Smooth muscle cell (in vitro differentiated cells): ENCODE measurements at regions not wholly inside any gene's neighbourhood (a gene's known extent, or its start where the extent isn't known, plus 50 kb on each side); places are given as distances from the start of the nearest gene placed in this dataset.
"Not testable (repeated sequence)": the region's sequence is repeated elsewhere in the genome, so short reads cannot be mapped to it uniquely, and the experiment has no call there.

ENCODE experiments used
- DNase-seq: peaks from one replicate; lab custom pipeline; 2025; ENCODE audit not compliant: unreplicated experiment; lab: John Stamatoyannopoulos, UW
- H2AFZ ChIP-seq: fragments of 200-600 bp; sonication (generic); 2 replicates; pipeline ENCODE4 v1.6.0; 2016; ENCODE audit warnings: antibody characterized with exemption, low read depth, mild to moderate bottlenecking
- H3F3A ChIP-seq: fragments of 200-600 bp; sonication (generic); 2 replicates; pipeline ENCODE4 v1.6.0; 2017; ENCODE audit warnings: antibody characterized with exemption, low read depth
- H3K27ac ChIP-seq: fragments of 200-600 bp; sonication (generic); 2 replicates; pipeline ENCODE4 v1.5.1; 2016; ENCODE audit warnings: low read depth, mild to moderate bottlenecking
- H3K27me3 ChIP-seq: fragments of 200-600 bp; sonication (generic); 2 replicates; pipeline ENCODE4 v1.6.1; 2016; ENCODE audit warnings: low read depth, mild to moderate bottlenecking
- H3K36me3 ChIP-seq: fragments of 200-600 bp; sonication (generic); 2 replicates; pipeline ENCODE4 v1.5.1; 2016; ENCODE audit warnings: low read depth
- H3K4me1 ChIP-seq: fragments of 200-600 bp; sonication (generic); 2 replicates; pipeline ENCODE4 v1.5.1; 2016; ENCODE audit warnings: low read depth
- H3K4me2 ChIP-seq: fragments of 200-600 bp; sonication (generic); 2 replicates; pipeline ENCODE4 v1.6.0; 2016; ENCODE audit warnings: mild to moderate bottlenecking
- H3K4me3 ChIP-seq: fragments of 200-600 bp; sonication (generic); 2 replicates; pipeline ENCODE4 v1.5.1; 2016; ENCODE audit warnings: mild to moderate bottlenecking
- H3K79me2 ChIP-seq: fragments of 200-600 bp; sonication (generic); 2 replicates; pipeline ENCODE4 v1.6.0; 2016; ENCODE audit warnings: low read depth, mild to moderate bottlenecking
- H3K9ac ChIP-seq: fragments of 200-600 bp; sonication (generic); 2 replicates; pipeline ENCODE4 v1.6.0; 2016; ENCODE audit warnings: low read depth
- H3K9me3 ChIP-seq: fragments of 200-600 bp; sonication (generic); replicated peaks from 2 replicates; pipeline ENCODE4 v1.5.1; 2016; ENCODE audit warnings: low read depth
- H4K20me1 ChIP-seq: fragments of 200-600 bp; sonication (generic); 2 replicates; pipeline ENCODE4 v1.6.0; 2016; ENCODE audit warnings: low read depth
- WGBS: methylation state at CpG from one replicate; pipeline ENCODE4 v1.1.7; 2016; ENCODE audit warnings: low lambda C conversion rate; 5-methylcytosine and 5-hydroxymethylcytosine counted together
- TF ChIP-seq, protein P1 (sequence below): fragments of 200-600 bp; sonication (generic); IDR thresholded peaks from 2 replicates; pipeline ENCODE4 v1.5.1; 2017; ENCODE audit warnings: borderline replicate concordance, mild to moderate bottlenecking, antibody characterized with exemption; ENCODE audit not compliant: insufficient read depth, poor library complexity, severe bottlenecking

DNA sequence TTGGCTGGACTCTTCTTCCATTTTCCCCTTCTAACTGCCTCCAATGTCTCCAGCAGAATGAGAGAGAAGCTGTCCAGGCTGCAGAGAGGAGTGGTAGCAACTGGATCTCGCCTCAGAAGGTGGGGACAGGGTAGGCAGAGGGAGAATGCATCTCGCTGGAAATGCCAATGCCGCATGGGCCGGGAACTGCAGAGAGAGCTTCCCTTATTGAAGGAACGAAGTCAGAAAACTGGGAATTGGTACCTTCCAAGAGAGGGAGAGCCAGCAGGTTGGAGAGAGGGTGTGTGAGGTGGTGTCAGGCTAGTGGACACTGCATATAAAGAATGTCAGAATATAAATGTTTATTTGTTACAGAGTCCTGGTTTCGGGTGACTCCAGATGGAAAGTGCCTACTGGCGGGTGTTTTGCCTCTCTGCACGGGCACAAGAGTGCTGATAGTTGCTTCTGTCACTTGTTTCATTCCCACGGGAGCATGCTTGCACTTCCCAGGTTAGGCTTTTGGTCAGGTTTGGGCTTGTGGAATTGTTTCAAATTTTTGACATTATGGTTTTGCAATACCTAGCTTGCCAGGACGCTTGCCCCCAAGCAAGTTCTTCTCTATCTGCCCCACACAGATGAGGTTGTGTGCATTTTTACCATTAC, 156.8 kb upstream of the STS start:
- H3K27me3 ChIP-seq = no peaks in the 10 kb centered on the region
- TF ChIP-seq, protein P1, sequence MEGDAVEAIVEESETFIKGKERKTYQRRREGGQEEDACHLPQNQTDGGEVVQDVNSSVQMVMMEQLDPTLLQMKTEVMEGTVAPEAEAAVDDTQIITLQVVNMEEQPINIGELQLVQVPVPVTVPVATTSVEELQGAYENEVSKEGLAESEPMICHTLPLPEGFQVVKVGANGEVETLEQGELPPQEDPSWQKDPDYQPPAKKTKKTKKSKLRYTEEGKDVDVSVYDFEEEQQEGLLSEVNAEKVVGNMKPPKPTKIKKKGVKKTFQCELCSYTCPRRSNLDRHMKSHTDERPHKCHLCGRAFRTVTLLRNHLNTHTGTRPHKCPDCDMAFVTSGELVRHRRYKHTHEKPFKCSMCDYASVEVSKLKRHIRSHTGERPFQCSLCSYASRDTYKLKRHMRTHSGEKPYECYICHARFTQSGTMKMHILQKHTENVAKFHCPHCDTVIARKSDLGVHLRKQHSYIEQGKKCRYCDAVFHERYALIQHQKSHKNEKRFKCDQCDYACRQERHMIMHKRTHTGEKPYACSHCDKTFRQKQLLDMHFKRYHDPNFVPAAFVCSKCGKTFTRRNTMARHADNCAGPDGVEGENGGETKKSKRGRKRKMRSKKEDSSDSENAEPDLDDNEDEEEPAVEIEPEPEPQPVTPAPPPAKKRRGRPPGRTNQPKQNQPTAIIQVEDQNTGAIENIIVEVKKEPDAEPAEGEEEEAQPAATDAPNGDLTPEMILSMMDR = no peak
- H3F3A ChIP-seq = no peaks in the 10 kb centered on the region
- H3K9me3 ChIP-seq = peaks cover 7% of the 10 kb centered on the region
- no peak overlapping the region for H3K4me2 ChIP-seq
- no peak overlapping the region for H3K27ac ChIP-seq
- no peak overlapping the region for H3K9ac ChIP-seq
- no peaks in the 10 kb centered on the region for H3K4me1 ChIP-seq
- no peak for DNase-seq
- H3K36me3 ChIP-seq = no peaks in the 10 kb centered on the region
- 68% methylated on average over 10 of the region's 10 CpGs for whole genome bisulfite sequencing
- no peaks in the 10 kb centered on the region for H3K79me2 ChIP-seq
- no peaks in the 10 kb centered on the region for H4K20me1 ChIP-seq
- no peak overlapping the region for H3K4me3 ChIP-seq
- H2AFZ ChIP-seq = no peak overlapping the region

DNA sequence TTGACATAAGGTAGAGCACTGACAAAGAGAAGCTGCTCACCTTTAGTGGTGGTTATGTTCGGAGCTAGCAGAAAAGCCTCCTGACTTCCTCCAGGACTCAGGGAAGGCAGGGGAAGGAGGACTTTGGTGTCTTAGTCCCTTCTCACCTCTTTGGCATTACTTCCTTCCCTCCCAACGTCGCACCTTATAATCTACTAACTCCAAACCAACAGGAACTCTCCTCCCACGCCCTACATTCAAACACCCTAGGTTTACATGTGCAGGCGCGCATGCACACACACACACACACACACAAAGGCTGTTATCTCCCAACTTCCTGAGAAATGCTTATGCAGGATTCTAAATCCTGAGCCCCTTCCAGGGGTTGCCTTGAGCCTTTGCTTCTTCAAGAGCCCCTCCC, 157.7 kb upstream of the STS start:
- Histone ChIP-seq H2AFZ (no peak overlapping the region), H3K9me3 (peaks cover 2% of the 10 kb centered on the region), H3K36me3 (no peaks in the 10 kb centered on the region), H4K20me1 (no peaks in the 10 kb centered on the region), H3K9ac (no peak overlapping the region), H3K4me1 (no peaks in the 10 kb centered on the region), H3K4me2 (no peak overlapping the region), H3K79me2 (no peaks in the 10 kb centered on the region), H3K27me3 (no peaks in the 10 kb centered on the region), H3K27ac (no peak overlapping the region), H3K4me3 (no peak overlapping the region), H3F3A (no peaks in the 10 kb centered on the region)
- 75% methylated on average over 6 of the region's 6 CpGs for WGBS
- TF ChIP-seq, protein P1 = no peak
- no peak for DNase-seq

DNA sequence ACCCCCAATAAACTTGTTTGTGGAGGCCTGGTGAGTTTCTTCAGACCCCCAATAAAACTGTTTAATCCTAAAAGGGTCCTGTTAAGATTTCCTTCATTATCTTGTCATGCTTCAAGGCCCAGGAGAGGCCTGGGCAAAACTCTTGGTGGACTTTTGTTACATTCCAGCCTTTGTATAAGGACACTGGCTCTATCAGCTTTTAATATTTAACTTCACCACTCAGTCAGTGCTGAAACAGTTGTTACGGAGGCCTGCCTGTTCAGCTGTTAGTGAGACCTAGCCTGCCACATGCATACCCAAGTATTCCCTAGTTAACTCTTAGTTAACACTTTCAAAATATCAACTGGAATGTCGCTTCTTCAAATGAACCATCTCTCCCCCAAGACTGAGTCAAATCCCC, 158.8 kb upstream of the STS start:
- not testable (repeated sequence) for H3K4me3 ChIP-seq, H3K9me3 ChIP-seq, H3K4me2 ChIP-seq, H2AFZ ChIP-seq, H3K4me1 ChIP-seq, DNase-seq, H3K27ac ChIP-seq, H3F3A ChIP-seq, H3K79me2 ChIP-seq, H3K9ac ChIP-seq, H3K27me3 ChIP-seq, H4K20me1 ChIP-seq, H3K36me3 ChIP-seq
- WGBS = 62% methylated on average over 2 of the region's 2 CpGs

DNA sequence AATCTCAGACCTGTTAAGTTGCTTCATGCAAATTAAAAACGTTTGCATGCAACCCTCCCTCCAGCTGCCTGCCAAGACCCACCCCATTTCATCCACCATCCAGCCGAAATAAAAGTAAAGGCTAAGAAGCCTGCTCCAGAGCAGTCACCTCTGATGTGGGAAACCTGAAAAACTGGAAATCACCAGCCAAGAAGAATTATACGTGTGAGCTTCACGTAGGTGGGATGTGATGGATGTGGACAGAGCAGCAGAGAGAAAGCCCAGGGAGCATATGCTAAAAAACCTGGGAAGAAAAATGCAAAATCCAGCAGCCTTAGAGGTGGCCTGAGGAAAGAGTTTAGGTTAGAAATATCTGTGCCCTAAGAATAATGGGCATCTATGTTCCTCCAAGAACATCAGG, 160.6 kb upstream of the STS start:
- no peaks in the 10 kb centered on the region for H3F3A ChIP-seq
- H3K36me3 ChIP-seq = no peaks in the 10 kb centered on the region
- 53% methylated on average over 4 of the region's 4 CpGs for WGBS
- H3K9me3 ChIP-seq = no peaks in the 10 kb centered on the region
- H3K4me3 ChIP-seq = no peak overlapping the region
- no peak for DNase-seq
- H3K9ac ChIP-seq = no peak overlapping the region
- H3K27me3 ChIP-seq = no peaks in the 10 kb centered on the region
- H4K20me1 ChIP-seq = no peaks in the 10 kb centered on the region
- H2AFZ ChIP-seq = no peak overlapping the region
- TF ChIP-seq, protein P1 = no peak
- no peaks in the 10 kb centered on the region for H3K79me2 ChIP-seq
- no peak overlapping the region for H3K4me2 ChIP-seq
- no peaks in the 10 kb centered on the region for H3K4me1 ChIP-seq
- H3K27ac ChIP-seq = no peak overlapping the region
